ENCODE measurements at regions not wholly inside any gene's neighbourhood (a gene's known extent, or its start where the extent isn't known, plus 50 kb on each side); places are given as distances from the start of the nearest gene placed in this dataset.
"Not testable (repeated sequence)": the region's sequence is repeated elsewhere in the genome, so short reads cannot be mapped to it uniquely, and the experiment has no call there.

DNA sequence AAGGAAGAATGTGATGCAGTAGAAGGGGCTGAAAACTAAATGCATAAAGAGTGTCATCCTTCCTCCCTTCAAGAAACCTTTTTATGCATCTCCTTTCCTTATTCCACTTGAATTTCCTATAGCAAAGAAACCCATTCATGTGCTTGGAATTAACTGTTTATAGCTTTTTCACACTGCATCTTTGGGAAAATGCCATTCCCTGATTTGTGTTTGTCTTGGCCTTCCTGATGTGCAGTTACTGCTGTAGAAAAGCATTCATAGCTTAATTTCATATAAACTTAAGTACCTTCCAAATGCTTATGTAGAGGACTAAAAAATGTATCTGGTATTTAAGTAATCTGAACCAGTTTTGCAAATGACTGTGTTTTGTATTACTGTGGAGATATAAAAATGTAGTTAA lies 61.8 kb downstream of the SDR9C7 start:
- no peak overlapping the region for H3K4me3 ChIP-seq (ENCODE audit: low read depth, low read length)
- no peak for DNase-seq (ENCODE audit: low read depth)

DNA sequence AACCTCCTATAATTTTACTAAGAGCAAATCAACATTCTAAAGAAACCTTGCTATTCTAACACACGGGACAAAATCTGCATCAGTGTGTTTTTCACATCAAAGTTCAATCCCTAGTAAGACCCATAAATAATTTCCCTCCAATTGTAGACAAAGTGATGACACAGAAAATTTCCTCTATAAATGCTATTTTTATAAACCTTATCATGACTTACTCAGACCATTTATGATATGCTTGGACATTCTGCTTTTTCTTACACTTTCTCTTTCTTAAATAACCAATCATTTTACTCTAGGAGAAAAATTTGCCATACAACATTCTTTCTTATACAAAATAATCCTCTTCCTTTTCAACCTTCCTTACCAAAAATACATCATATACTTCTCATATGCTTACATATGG lies 67.0 kb downstream of the SDR9C7 start:
- no peak for DNase-seq (ENCODE audit: low read depth)
- TF ChIP-seq, protein P1, sequence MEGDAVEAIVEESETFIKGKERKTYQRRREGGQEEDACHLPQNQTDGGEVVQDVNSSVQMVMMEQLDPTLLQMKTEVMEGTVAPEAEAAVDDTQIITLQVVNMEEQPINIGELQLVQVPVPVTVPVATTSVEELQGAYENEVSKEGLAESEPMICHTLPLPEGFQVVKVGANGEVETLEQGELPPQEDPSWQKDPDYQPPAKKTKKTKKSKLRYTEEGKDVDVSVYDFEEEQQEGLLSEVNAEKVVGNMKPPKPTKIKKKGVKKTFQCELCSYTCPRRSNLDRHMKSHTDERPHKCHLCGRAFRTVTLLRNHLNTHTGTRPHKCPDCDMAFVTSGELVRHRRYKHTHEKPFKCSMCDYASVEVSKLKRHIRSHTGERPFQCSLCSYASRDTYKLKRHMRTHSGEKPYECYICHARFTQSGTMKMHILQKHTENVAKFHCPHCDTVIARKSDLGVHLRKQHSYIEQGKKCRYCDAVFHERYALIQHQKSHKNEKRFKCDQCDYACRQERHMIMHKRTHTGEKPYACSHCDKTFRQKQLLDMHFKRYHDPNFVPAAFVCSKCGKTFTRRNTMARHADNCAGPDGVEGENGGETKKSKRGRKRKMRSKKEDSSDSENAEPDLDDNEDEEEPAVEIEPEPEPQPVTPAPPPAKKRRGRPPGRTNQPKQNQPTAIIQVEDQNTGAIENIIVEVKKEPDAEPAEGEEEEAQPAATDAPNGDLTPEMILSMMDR (IDR thresholded peaks at IDR 0.05; ENCODE audit: insufficient read depth, low read length) = no peak
- H3K4me3 ChIP-seq (ENCODE audit: low read depth, low read length) = no peak overlapping the region

More for the DNA sequence above, 61.8 kb downstream of the SDR9C7 start:
- TF ChIP-seq, protein P1 (IDR thresholded peaks at IDR 0.05; ENCODE audit: insufficient read depth, low read length) = no peak

DNA sequence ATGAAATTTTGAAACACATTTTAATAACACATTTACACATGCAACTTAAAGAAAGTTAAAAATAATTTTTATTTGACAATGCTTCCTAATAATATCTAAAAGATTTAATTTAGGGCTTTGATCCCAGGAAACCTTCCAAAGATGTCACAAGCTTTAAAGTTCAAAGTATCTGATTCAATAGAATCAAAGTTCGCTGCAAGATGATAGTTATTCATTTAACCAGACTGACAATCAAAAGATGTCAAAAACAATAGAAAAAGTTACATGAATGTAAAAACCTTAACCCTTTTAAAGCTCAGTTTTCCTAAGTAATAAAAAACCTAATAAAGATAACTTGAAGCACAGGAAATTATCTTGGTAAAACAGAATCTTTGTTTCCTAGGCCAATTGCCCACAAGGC lies 67.7 kb downstream of the SDR9C7 start:
- TF ChIP-seq, protein P1 (IDR thresholded peaks at IDR 0.05; ENCODE audit: insufficient read depth, low read length) = no peak
- no peak overlapping the region for H3K4me3 ChIP-seq (ENCODE audit: low read depth, low read length)
- no peak for DNase-seq (ENCODE audit: low read depth)

DNA sequence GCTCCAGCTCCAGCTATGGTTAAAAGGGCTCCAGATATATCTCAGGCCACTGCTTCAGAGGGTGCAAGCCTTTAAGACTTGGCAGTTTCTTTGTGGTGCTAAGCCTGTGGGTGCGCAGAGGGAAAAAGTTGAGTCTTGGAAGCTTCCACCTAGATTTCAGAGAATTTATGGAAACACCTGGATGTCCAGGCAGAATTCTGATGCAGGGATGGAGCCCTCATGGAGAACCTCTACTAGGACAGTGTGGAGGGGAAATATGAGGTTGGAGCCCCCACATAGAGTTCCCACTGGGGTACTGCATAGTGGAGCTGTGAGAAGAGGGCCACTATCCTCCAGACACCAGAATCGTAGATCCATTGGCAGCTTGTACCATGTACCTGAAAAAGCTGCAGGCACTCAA lies 69.9 kb downstream of the SDR9C7 start:
- TF ChIP-seq, protein P1 (IDR thresholded peaks at IDR 0.05; ENCODE audit: insufficient read depth, low read length) = no peak
- H3K4me3 ChIP-seq (ENCODE audit: low read depth, low read length) = no peak overlapping the region

DNA sequence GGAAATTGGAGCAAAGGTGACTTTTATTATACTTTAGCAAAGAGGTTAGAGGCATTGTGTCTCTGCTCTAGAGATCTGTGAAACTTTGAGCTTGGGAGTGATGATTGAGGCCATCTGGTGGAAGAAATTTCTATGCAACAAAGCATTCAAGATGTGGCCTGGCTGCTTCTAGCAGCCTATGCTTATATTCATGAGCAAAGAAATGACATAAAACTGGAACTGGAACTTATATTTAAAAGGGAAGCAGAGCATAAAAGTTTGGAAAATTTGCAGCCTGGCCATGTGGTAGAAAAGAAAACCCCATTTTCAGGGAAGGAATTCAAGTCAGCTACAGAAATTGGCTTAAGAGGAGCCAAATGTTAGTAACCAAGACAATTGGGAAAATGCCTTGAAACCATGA lies 70.4 kb downstream of the SDR9C7 start:
- TF ChIP-seq, protein P1 (IDR thresholded peaks at IDR 0.05; ENCODE audit: insufficient read depth, low read length) = no peak
- DNase-seq (ENCODE audit: low read depth) = no peak
- H3K4me3 ChIP-seq (ENCODE audit: low read depth, low read length) = no peak overlapping the region

More for the DNA sequence above, 69.9 kb downstream of the SDR9C7 start:
- no peak for DNase-seq (ENCODE audit: low read depth)

DNA sequence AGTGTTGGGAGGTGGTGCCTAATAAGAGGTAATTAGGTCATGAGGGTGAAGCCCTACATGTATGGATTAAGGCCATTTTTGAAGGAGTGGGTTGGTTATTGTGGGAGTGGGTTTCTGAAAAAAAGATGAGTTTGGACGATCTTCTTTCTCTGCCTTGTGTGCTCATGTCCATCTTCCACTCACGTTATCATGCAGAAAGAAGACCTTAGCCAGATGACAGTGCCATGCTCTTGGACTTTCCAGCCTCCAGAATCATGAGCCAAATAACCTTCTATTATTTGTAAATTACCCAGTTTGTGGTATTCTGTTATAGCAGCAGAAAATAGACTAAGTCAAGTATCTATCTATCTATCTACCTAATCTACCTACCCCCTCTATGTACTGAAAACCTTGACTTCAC lies 71.9 kb downstream of the SDR9C7 start:
- DNase-seq (ENCODE audit: low read depth) = no peak
- TF ChIP-seq, protein P1 (IDR thresholded peaks at IDR 0.05; ENCODE audit: insufficient read depth, low read length) = no peak
- no peak overlapping the region for H3K4me3 ChIP-seq (ENCODE audit: low read depth, low read length)

DNA sequence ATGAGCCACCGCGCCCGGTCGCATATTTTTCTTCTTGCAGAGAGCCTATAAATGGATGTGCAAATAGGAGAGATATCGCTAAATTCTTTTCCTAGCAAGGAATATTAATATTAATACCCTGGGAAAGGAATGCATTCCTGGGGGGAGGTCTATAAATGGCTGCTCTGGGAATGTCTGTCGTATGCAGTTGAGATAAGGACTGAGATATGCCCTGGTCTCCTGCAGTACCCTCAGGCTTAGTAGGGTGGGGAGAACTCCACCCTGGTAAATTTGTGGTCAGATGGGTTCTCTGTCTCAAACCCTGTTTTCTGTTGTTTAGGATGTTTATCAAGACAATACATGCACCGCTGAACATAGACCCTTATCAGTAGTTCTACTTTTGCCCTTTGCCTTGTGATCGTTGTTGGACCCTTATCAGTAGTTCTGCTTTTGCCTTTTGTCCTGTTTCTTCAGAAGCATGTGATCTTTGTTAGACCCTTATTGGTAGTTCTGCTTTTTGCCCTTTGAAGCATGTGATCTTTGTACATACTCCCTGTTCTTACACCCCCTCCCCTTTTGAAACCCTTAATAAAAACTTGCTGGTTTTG lies 80.7 kb downstream of the SDR9C7 start:
- not testable (repeated sequence) for DNase-seq (ENCODE audit: low read depth); H3K4me3 ChIP-seq (ENCODE audit: low read depth, low read length)

Data from fibroblast of the aortic adventitia (primary cell).